ENCODE measurements at regions not wholly inside any gene's neighbourhood (a gene's known extent, or its start where the extent isn't known, plus 50 kb on each side); places are given as distances from the start of the nearest gene placed in this dataset.

DNA sequence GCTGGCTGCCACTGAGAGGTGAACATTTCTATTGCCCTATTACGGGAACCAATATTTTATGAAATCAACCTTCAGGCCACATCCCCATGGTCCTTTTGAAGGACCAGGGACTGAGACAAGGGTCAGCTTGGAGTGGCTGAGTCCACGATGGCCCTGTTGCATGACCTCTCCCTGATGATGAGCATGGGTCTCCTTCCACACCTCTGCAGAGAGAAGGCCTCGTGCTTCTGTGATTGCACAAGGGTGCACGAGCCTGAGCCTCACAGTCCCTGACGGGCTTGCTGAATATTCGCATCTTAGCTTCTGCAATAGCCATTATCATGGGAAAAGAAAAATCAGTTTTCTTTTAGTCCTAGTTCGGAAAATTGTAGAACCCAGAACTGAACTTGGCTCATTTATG is 255.0 kb upstream of the IRX2 start:
- TF ChIP-seq POLR2AphosphoS5 (IDR thresholded peaks at IDR 0.05; ENCODE audit: low read depth): no peak
- TF ChIP-seq, protein P1, sequence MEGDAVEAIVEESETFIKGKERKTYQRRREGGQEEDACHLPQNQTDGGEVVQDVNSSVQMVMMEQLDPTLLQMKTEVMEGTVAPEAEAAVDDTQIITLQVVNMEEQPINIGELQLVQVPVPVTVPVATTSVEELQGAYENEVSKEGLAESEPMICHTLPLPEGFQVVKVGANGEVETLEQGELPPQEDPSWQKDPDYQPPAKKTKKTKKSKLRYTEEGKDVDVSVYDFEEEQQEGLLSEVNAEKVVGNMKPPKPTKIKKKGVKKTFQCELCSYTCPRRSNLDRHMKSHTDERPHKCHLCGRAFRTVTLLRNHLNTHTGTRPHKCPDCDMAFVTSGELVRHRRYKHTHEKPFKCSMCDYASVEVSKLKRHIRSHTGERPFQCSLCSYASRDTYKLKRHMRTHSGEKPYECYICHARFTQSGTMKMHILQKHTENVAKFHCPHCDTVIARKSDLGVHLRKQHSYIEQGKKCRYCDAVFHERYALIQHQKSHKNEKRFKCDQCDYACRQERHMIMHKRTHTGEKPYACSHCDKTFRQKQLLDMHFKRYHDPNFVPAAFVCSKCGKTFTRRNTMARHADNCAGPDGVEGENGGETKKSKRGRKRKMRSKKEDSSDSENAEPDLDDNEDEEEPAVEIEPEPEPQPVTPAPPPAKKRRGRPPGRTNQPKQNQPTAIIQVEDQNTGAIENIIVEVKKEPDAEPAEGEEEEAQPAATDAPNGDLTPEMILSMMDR (conservative IDR thresholded peaks at IDR 0.05; ENCODE audit: low read depth in 2 of 2): no peak
- TF ChIP-seq, protein P2, sequence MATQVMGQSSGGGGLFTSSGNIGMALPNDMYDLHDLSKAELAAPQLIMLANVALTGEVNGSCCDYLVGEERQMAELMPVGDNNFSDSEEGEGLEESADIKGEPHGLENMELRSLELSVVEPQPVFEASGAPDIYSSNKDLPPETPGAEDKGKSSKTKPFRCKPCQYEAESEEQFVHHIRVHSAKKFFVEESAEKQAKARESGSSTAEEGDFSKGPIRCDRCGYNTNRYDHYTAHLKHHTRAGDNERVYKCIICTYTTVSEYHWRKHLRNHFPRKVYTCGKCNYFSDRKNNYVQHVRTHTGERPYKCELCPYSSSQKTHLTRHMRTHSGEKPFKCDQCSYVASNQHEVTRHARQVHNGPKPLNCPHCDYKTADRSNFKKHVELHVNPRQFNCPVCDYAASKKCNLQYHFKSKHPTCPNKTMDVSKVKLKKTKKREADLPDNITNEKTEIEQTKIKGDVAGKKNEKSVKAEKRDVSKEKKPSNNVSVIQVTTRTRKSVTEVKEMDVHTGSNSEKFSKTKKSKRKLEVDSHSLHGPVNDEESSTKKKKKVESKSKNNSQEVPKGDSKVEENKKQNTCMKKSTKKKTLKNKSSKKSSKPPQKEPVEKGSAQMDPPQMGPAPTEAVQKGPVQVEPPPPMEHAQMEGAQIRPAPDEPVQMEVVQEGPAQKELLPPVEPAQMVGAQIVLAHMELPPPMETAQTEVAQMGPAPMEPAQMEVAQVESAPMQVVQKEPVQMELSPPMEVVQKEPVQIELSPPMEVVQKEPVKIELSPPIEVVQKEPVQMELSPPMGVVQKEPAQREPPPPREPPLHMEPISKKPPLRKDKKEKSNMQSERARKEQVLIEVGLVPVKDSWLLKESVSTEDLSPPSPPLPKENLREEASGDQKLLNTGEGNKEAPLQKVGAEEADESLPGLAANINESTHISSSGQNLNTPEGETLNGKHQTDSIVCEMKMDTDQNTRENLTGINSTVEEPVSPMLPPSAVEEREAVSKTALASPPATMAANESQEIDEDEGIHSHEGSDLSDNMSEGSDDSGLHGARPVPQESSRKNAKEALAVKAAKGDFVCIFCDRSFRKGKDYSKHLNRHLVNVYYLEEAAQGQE (IDR thresholded peaks at IDR 0.05; ENCODE audit: unreplicated experiment): no peak
- no peak for TF ChIP-seq EZH2 (IDR thresholded peaks at IDR 0.05; ENCODE audit: low read depth, unreplicated experiment)
- TF ChIP-seq EZH2phosphoT487 (IDR thresholded peaks at IDR 0.05; ENCODE audit: unreplicated experiment): no peak
- no peak for TF ChIP-seq CREB1 (CRISPR knock-in tag; IDR thresholded peaks at IDR 0.05; ENCODE audit: low read depth)
- TF ChIP-seq JUNB (IDR thresholded peaks at IDR 0.05; ENCODE audit: unreplicated experiment): no peak
